GM13976 (cell line): ENCODE measurements at regions not wholly inside any gene's neighbourhood (a gene's known extent, or its start where the extent isn't known, plus 50 kb on each side); places are given as distances from the start of the nearest gene placed in this dataset.
"Not testable (repeated sequence)": the region's sequence is repeated elsewhere in the genome, so short reads cannot be mapped to it uniquely, and the experiment has no call there.

Experiments
- DNase-seq: peaks from one replicate; pipeline ENCODE4 v3.0.0; 2012; ENCODE audit warnings: low spot score
- in situ Hi-C: fragments of 300-500 bp; cut with MboI; formaldehyde crosslinking; loops from one replicate; pipeline ENCODE4 v1.12.0; 2022; ENCODE audit warnings: low sequenced_read_pairs, mixed read lengths, inconsistent platforms; ENCODE audit not compliant: unreplicated experiment
- TF ChIP-seq, protein P1 (sequence below): IDR thresholded peaks from 2 replicates; pipeline ENCODE4 v1.5.1; 2012; ENCODE audit warnings: borderline replicate concordance, mild to moderate bottlenecking; ENCODE audit not compliant: insufficient read depth; ENCODE audit errors: extremely low read depth, missing control alignments, control extremely low read depth

DNA sequence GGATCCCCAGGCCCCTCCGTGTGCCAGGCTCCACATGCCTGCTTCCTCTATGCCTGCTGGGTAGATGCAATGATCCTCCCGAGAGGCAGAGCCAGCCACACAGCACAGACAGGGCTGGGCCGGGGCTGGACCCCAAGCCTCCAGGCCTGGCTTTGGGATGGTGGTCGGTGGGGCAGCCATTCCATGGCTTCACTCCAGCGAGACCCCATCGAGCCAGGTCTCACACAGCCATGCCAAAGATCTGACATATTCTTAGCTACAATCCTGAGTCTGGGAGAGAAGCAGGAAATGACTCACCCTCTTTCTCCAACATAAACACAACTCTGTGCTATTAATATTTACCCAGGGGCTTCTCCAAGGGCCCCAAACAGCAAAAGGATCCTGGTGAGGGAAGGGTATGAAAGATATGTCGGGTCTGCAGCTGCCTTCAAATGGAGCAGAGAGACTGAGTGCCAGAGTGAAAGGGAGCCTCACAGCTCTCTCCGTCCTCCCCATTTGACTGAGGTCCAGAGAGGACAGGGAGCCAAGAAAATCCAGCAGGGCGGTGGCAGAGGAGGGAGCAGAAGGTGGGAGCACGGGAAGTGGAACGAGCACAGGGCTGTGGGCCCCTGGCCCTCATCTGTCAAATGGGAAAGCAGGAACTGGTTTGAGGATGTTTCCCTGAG is 639.5 kb downstream of the MATN1 start:
- TF ChIP-seq, protein P1, sequence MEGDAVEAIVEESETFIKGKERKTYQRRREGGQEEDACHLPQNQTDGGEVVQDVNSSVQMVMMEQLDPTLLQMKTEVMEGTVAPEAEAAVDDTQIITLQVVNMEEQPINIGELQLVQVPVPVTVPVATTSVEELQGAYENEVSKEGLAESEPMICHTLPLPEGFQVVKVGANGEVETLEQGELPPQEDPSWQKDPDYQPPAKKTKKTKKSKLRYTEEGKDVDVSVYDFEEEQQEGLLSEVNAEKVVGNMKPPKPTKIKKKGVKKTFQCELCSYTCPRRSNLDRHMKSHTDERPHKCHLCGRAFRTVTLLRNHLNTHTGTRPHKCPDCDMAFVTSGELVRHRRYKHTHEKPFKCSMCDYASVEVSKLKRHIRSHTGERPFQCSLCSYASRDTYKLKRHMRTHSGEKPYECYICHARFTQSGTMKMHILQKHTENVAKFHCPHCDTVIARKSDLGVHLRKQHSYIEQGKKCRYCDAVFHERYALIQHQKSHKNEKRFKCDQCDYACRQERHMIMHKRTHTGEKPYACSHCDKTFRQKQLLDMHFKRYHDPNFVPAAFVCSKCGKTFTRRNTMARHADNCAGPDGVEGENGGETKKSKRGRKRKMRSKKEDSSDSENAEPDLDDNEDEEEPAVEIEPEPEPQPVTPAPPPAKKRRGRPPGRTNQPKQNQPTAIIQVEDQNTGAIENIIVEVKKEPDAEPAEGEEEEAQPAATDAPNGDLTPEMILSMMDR = no peak
- no peak for DNase-seq
- in situ Hi-C loops = no loop called here

DNA sequence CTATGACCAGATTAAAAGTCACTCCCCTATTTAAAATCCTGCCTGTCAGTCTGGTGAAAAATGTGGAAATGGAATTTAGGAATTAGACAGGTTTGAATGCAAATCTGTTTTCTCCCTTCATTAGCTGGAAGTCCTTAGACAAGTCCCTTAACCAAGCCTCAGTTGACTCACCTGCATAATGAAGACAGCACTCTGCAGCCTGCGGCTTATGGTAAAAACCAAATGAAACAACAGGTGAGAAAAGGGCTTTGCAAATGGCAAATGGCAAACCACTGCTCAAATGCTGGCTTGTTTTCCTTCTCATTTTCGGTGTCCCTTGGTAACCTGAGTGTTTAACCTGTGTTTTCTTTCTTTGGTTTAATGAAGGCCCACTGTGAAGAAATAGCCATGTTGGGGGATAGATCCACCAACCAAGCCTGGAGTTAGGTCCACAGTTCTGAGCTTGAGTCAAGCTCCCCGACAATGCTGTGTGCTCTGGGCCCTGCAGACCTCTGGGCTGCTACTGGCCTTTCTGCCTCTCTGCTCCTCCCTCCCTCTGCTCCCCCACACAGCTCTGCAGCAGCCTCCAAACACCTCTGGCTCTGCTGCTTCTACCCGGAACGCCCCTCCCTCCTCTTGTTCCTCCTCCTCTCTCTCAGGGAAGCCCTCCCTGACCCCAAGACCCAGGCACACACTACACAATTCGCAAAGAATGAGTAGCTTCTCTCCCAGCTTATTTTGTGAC is 641.8 kb downstream of the MATN1 start:
- TF ChIP-seq, protein P1 = no peak
- no peak for DNase-seq
- in situ Hi-C loops = no loop called here

DNA sequence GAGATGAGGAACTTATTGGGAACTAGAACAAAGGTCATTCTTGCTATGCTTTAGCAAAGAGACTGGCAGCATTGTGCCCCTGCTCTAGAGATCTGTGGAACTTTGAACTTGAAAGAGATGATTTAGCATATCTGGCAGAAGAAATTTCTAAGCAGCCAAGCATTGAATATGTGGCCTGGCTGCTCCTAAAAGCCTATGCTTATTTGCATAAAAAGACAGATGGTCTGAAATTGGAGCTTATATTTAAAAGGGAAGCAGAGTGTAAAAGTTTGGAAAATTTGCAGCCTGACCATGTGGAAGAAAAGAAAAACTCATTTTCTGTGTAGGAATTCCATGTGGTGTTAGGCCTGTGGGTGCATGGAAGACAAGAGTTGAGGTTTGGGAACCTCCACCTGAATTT is 647.5 kb downstream of the MATN1 start:
- in situ Hi-C loops, DNase-seq: not testable (repeated sequence)

GRCh38 chr1:30068787-30069472 is 654.5 kb downstream of the MATN1 start:
- DNase-seq = no peak
- in situ Hi-C loops = no loop called here
- TF ChIP-seq, protein P1 = no peak

- in situ Hi-C loops = no loop called here
These were observed 658.8 kb downstream of the MATN1 start for GRCh38 chr1:30064547-30064946.

GRCh38 chr1:30063621-30064280 is 659.6 kb downstream of the MATN1 start:
- no peak for DNase-seq
- in situ Hi-C loops = no loop called here
- TF ChIP-seq, protein P1 = no peak

More at GRCh38 chr1:30064547-30064946, 658.8 kb downstream of the MATN1 start:
- TF ChIP-seq, protein P1 = no peak
- no peak for DNase-seq
